ENCODE measurements at regions not wholly inside any gene's neighbourhood (a gene's known extent, or its start where the extent isn't known, plus 50 kb on each side); places are given as distances from the start of the nearest gene placed in this dataset.

- POLR2A ChIA-PET, result no interaction called here
- TF ChIP-seq TCF7L2 (IDR thresholded peaks at IDR 0.05; ENCODE audit: borderline replicate concordance, extremely low read depth, insufficient read depth, insufficient read length), result no peak
- TF ChIP-seq CTCF (IDR thresholded peaks at IDR 0.05 in 2 of 3, conservative IDR thresholded peaks at IDR 0.05 in 1 of 3; ENCODE audit: borderline replicate concordance in 1 of 3, insufficient read depth in 1 of 3, low read depth in 2 of 3, low read length in 2 of 3), result no peak
- no peak for TF ChIP-seq EZH2phosphoT487 (IDR thresholded peaks at IDR 0.05; ENCODE audit: borderline replicate concordance)
- no peak for TF ChIP-seq JUND (IDR thresholded peaks at IDR 0.05)
- TF ChIP-seq ATF3 (IDR thresholded peaks at IDR 0.05), result no peak
- TF ChIP-seq ZNF274 (IDR thresholded peaks at IDR 0.05; ENCODE audit: low read depth, low read length), result no peak
- no peak for TF ChIP-seq YY1 (IDR thresholded peaks at IDR 0.05; ENCODE audit: extremely low read depth, insufficient replicate concordance, low read depth, low read length)
- no peak for TF ChIP-seq EZH2 (IDR thresholded peaks at IDR 0.05)
- no peak for TF ChIP-seq ZFX (IDR thresholded peaks at IDR 0.05)
- TF ChIP-seq EGR1 (IDR thresholded peaks at IDR 0.05; ENCODE audit: low read depth), result no peak
- TF ChIP-seq MAX (IDR thresholded peaks at IDR 0.05), result no peak
- no peak for TF ChIP-seq REST (IDR thresholded peaks at IDR 0.05; ENCODE audit: low read depth)
- TF ChIP-seq SP1 (IDR thresholded peaks at IDR 0.05; ENCODE audit: low read depth), result no peak
- no peak for TF ChIP-seq ELF1 (IDR thresholded peaks at IDR 0.05; ENCODE audit: borderline replicate concordance, low read depth)
- no peak for TF ChIP-seq POLR2A (IDR thresholded peaks at IDR 0.05; ENCODE audit: borderline replicate concordance, extremely low read depth, insufficient read depth, insufficient read length)
- TF ChIP-seq ZBTB33 (IDR thresholded peaks at IDR 0.05; ENCODE audit: extremely low read depth, insufficient replicate concordance, low read length), result no peak
- no peak for TF ChIP-seq SIN3A (IDR thresholded peaks at IDR 0.05; ENCODE audit: low read depth)
- Histone ChIP-seq H3K9ac (ENCODE audit: low read length) (no peak overlapping the region), H3K27me3 (ENCODE audit: insufficient read depth, low read length) (no peaks in the 10 kb centered on the region), H3K36me3 (ENCODE audit: control insufficient read depth in 1 of 2, insufficient read depth in 2 of 2, low read length in 2 of 2) (no peaks in the 10 kb centered on the region), H3K9me2 (ENCODE audit: insufficient read depth) (no peaks in the 10 kb centered on the region), H3K79me2 (ENCODE audit: insufficient read depth, low read length) (no peaks in the 10 kb centered on the region), H3K4me3 (replicated peaks in 1 of 2; ENCODE audit: low read depth in 1 of 2, low read length in 2 of 2) (no peak overlapping the region), H2AFZ (ENCODE audit: low read depth, low read length, poor library complexity, severe bottlenecking) (no peak overlapping the region), H3K9me3 (ENCODE audit: control insufficient read depth in 1 of 2, insufficient read depth in 1 of 2, low read depth in 1 of 2, low read length in 2 of 2) (no peaks in the 10 kb centered on the region), H3K4me2 (ENCODE audit: low read length) (no peak overlapping the region), H4K20me1 (ENCODE audit: insufficient read depth) (no peaks in the 10 kb centered on the region), H3K4me1 (ENCODE audit: control insufficient read depth in 1 of 2, insufficient read depth in 2 of 2, low read length in 2 of 2) (peaks cover 0 to 7% of the 10 kb centered on the region in 2 experiments; a peak in 1 of 4 replicates), H3K27ac (ENCODE audit: low read depth, low read length) (no peak overlapping the region)
- CTCF ChIA-PET, result no interaction called here
- RAD21 ChIA-PET (ENCODE audit: low non-redundant PET in 1 of 2, low total read pairs in 2 of 2, uncharacterized antibody in 2 of 2, unreplicated experiment in 2 of 2), result no interaction called here
- ATAC-seq (no peak), DNase-seq (ENCODE audit: low read depth, low spot score) (no peak)
- no TSS peak for BruUV-seq (replicated peaks)
- intact Hi-C loops (cut with micrococcal nuclease), result no loop called here
These were observed 80.6 kb upstream of the UXS1 start for GRCh38 chr2:106274668-106275067.
